ENCODE measurements at regions not wholly inside any gene's neighbourhood (a gene's known extent, or its start where the extent isn't known, plus 50 kb on each side); places are given as distances from the start of the nearest gene placed in this dataset.
"Not testable (repeated sequence)": the region's sequence is repeated elsewhere in the genome, so short reads cannot be mapped to it uniquely, and the experiment has no call there.

DNA sequence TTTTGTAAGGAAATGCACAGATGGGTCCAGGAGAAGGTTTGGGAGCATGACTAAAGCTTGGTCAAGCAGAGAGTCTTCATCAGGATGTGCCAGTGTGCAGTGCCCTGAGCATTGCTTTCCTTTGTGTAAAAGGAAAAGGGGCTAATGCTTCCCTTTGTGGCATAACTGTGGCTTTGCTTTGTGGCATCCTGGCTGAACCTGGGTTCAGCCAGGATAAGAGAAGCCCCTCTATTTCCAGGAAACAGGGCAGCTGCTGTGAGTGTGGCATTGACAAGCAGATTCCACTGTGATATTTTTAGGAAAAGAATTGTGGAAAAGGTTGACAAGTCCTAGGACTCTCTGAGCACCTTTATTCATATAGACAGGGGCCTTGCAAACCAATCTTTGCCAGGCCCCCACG is 193.4 kb upstream of the CXCL12 start:
- 98% methylated on average over 1 of the region's 1 CpG for WGBS
- DNase-seq (ENCODE audit: low read depth in 6 of 9, low spot score in 9 of 9), result no peak
- no peak overlapping the region for H3K27ac ChIP-seq (ENCODE audit: low read depth in 1 of 2, low read length in 1 of 2)
- no peaks in the 10 kb centered on the region for H3K36me3 ChIP-seq (ENCODE audit: control insufficient read depth in 2 of 2, insufficient read depth in 2 of 2, low read length in 1 of 2)
- H3K9me3 ChIP-seq (ENCODE audit: control insufficient read depth in 2 of 2, insufficient read depth in 1 of 2, low read length in 1 of 2), result no peaks in the 10 kb centered on the region
- no peaks in the 10 kb centered on the region for H3K4me1 ChIP-seq (ENCODE audit: control insufficient read depth in 2 of 2, insufficient read depth in 2 of 2, low read length in 2 of 2)
- no peaks in the 10 kb centered on the region for H3K27me3 ChIP-seq (ENCODE audit: control insufficient read depth in 2 of 2, insufficient read depth in 1 of 2, low read length in 1 of 2)
- H3K4me3 ChIP-seq (ENCODE audit: low read length in 2 of 2), result no peak overlapping the region

DNA sequence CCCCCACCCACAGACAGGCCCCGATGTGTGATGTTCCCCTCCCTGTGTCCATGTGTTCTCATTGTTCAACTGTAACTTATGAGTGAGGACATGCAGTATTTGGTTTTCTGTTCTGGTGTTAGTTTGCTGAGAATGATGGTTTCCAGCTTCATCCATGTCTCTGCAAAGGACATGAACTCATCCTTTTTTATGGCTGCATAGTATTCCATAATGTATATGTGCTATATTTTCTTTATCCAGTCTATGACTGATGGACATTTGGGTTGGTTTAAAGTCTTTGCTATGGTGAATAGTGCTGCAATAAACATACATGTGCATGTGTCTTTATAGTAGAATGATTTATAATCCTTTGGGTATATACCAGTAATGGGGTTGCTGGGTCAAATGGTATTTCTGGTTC is 194.1 kb upstream of the CXCL12 start:
- not testable (repeated sequence) for H3K4me1 ChIP-seq (ENCODE audit: control insufficient read depth in 2 of 2, insufficient read depth in 2 of 2, low read length in 2 of 2); H3K36me3 ChIP-seq (ENCODE audit: control insufficient read depth in 2 of 2, insufficient read depth in 2 of 2, low read length in 1 of 2); DNase-seq (ENCODE audit: low read depth in 6 of 9, low spot score in 9 of 9); H3K27me3 ChIP-seq (ENCODE audit: control insufficient read depth in 2 of 2, insufficient read depth in 1 of 2, low read length in 1 of 2); H3K27ac ChIP-seq (ENCODE audit: low read depth in 1 of 2, low read length in 1 of 2); H3K4me3 ChIP-seq (ENCODE audit: low read length in 2 of 2); H3K9me3 ChIP-seq (ENCODE audit: control insufficient read depth in 2 of 2, insufficient read depth in 1 of 2, low read length in 1 of 2)
- WGBS, result 100% methylated on average over 1 of the region's 1 CpG

DNA sequence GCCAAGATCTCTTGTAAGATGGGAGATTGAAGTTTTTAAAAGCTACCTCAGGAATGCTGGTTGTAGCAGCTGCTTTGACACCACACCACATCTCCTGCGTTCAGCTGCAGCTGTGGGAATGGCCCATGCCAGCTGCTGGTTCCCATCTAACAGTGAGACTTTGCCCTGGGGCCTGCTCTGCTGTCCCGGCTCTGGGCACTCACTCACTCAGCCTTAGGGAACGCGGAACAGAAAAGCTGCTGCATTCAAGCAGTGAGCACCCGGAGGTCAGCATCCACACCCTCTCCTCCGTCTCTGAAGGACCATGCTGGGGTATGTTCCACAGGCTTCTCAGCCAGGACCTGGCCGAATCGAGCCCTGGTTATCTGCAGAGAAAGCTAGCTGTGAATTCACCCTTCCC is 197.1 kb upstream of the CXCL12 start:
- no peaks in the 10 kb centered on the region for H3K9me3 ChIP-seq (ENCODE audit: control insufficient read depth in 2 of 2, insufficient read depth in 1 of 2, low read length in 1 of 2)
- DNase-seq (ENCODE audit: low read depth in 6 of 9, low spot score in 9 of 9), result no peak
- no peaks in the 10 kb centered on the region for H3K27me3 ChIP-seq (ENCODE audit: control insufficient read depth in 2 of 2, insufficient read depth in 1 of 2, low read length in 1 of 2)
- no peak overlapping the region for H3K4me3 ChIP-seq (ENCODE audit: low read length in 2 of 2)
- no peak overlapping the region for H3K27ac ChIP-seq (ENCODE audit: low read depth in 1 of 2, low read length in 1 of 2)
- no peaks in the 10 kb centered on the region for H3K4me1 ChIP-seq (ENCODE audit: control insufficient read depth in 2 of 2, insufficient read depth in 2 of 2, low read length in 2 of 2)
- WGBS, result 93% methylated on average over 8 of the region's 8 CpGs
- H3K36me3 ChIP-seq (ENCODE audit: control insufficient read depth in 2 of 2, insufficient read depth in 2 of 2, low read length in 1 of 2), result no peaks in the 10 kb centered on the region

DNA sequence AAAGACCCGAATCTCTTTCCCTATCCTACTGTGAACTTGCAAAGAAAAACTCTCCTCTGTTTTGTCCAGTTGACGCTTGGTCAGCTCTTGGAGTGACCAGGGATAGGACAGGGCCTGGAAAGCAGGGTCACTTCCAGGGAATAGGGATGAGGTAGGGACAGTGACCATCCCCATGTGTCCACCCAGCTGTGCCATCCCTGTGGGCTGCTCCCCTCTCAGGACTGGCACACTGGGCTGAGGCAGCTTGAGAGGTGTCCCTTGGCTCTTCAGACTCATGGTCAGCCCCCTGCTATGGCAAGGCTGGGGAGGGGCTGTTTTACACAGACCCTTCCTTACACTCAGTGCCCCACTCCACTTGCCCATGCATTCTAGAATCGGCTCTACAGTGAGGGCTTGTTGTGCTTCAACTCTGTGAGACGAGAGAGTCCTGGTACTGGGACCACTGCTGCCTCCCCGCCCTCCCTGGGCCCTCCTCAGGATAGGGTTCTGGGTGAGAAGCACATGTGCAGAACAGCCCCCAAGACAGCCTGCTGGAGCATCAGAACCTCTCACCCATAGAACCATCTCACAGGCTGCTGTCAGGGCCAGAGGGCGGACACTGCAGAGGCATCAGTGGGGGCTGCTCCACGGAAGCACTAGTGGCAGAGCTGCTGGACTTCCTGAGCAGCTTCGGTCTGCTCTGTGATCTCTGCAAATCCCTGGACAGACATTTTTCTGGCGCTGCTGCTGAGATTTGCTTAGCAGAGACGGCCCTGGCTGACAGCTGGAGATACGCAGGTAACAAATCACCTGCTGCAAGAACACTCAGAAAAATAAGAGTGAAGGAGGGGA is 202.8 kb upstream of the CXCL12 start:
- Histone ChIP-seq H3K27me3 (ENCODE audit: control insufficient read depth in 2 of 2, insufficient read depth in 1 of 2, low read length in 1 of 2) (no peaks in the 10 kb centered on the region), H3K36me3 (ENCODE audit: control insufficient read depth in 2 of 2, insufficient read depth in 2 of 2, low read length in 1 of 2) (no peaks in the 10 kb centered on the region), H3K27ac (ENCODE audit: low read depth in 1 of 2, low read length in 1 of 2) (no peak overlapping the region), H3K4me1 (ENCODE audit: control insufficient read depth in 2 of 2, insufficient read depth in 2 of 2, low read length in 2 of 2) (no peaks in the 10 kb centered on the region), H3K4me3 (ENCODE audit: low read length in 2 of 2) (no peak overlapping the region), H3K9me3 (ENCODE audit: control insufficient read depth in 2 of 2, insufficient read depth in 1 of 2, low read length in 1 of 2) (no peaks in the 10 kb centered on the region)
- WGBS, result 89% methylated on average over 11 of the region's 11 CpGs
- no peak for DNase-seq (ENCODE audit: low read depth in 6 of 9, low spot score in 9 of 9)

DNA sequence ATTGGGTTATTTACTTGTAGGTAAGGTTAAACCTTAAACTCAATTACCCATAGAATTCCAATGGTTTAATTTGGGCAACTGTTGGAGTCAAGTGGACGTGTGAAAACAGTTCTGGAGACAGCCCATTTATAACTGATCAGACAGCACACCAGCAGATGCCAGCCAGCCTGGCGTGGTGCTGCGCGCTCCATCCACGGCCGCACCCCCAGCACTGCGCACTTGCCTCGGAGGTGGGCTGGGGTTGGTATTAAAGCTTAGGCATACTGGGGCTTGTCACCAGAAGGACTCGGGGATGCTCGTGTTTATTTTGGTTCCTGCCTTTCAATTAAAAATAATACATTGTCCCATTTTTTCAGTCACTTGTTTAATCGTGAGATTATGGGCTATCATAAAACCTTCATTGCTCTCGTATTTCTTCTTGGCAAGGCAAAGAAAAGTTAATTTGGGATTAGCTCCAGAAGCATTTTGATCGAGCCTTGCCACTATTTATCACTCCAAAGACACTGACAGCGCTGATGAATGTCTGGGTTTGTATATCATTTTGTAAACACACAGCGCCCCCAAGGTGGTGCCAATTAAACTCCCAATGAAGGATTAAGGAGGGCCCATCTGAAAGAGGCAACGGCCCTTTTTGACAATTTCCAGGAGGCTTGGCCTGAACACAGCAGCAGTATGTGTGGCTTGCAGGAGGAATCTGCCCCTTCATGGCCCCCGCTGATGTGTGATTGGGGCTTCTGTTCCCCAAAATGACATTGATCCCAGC is 204.5 kb upstream of the CXCL12 start:
- Histone ChIP-seq H3K4me3 (ENCODE audit: low read length in 2 of 2) (no peak overlapping the region), H3K36me3 (ENCODE audit: control insufficient read depth in 2 of 2, insufficient read depth in 2 of 2, low read length in 1 of 2) (no peaks in the 10 kb centered on the region), H3K4me1 (ENCODE audit: control insufficient read depth in 2 of 2, insufficient read depth in 2 of 2, low read length in 2 of 2) (no peaks in the 10 kb centered on the region), H3K27ac (ENCODE audit: low read depth in 1 of 2, low read length in 1 of 2) (no peak overlapping the region), H3K27me3 (ENCODE audit: control insufficient read depth in 2 of 2, insufficient read depth in 1 of 2, low read length in 1 of 2) (no peaks in the 10 kb centered on the region), H3K9me3 (ENCODE audit: control insufficient read depth in 2 of 2, insufficient read depth in 1 of 2, low read length in 1 of 2) (no peaks in the 10 kb centered on the region)
- no peak for DNase-seq (ENCODE audit: low read depth in 6 of 9, low spot score in 9 of 9)
- 88% methylated on average over 17 of the region's 17 CpGs for WGBS

DNA sequence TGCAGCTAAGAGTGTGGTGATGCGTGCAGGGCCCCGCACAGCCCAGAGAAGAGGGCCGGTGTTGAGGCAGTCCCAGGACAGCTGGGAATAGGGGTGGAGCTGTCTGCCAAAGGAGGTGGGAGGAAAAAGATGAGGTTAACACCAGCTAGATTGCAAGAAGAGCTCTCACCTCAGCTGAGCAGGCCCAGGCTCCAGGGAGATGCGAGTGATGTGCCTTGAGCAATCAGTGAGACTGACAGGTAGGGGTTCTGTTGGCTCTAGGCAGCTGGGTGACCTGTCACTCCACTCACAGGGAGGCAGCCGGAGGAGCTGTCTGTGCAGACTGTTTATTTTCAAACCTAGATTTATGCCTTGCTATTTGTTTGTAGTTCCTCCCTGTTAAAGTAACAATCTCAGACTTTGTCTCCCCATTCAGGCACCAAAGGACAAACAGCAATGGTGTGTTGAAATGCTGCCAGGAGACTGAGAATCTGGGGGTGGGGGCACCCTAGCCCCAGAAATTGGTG is 205.1 kb upstream of the CXCL12 start:
- Histone ChIP-seq H3K4me1 (ENCODE audit: control insufficient read depth in 2 of 2, insufficient read depth in 2 of 2, low read length in 2 of 2) (no peaks in the 10 kb centered on the region), H3K27ac (ENCODE audit: low read depth in 1 of 2, low read length in 1 of 2) (no peak overlapping the region), H3K9me3 (ENCODE audit: control insufficient read depth in 2 of 2, insufficient read depth in 1 of 2, low read length in 1 of 2) (no peaks in the 10 kb centered on the region), H3K36me3 (ENCODE audit: control insufficient read depth in 2 of 2, insufficient read depth in 2 of 2, low read length in 1 of 2) (no peaks in the 10 kb centered on the region), H3K4me3 (ENCODE audit: low read length in 2 of 2) (no peak overlapping the region), H3K27me3 (ENCODE audit: control insufficient read depth in 2 of 2, insufficient read depth in 1 of 2, low read length in 1 of 2) (no peaks in the 10 kb centered on the region)
- WGBS, result 84% methylated on average over 5 of the region's 5 CpGs
- no peak for DNase-seq (ENCODE audit: low read depth in 6 of 9, low spot score in 9 of 9)

DNA sequence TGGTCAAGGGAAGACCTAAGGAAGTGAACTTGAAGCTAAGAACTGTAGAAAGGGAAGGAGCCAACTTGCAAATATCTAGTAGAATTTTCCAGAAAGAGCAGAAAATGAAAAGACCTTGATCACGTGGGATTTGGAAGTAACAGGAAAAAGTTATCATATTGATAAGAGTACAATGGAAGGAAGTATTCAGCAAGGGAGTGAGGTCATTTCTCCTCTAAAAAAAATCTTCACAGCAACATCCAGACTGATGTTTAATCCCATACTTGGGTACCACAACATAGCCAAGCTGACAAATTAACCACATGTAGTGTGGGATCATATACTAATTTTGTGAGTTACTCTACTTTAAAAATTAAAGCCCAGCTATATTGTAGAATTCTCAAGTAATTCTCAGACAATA is 207.0 kb upstream of the CXCL12 start:
- WGBS, result 29% methylated on average over 1 of the region's 1 CpG
- no peaks in the 10 kb centered on the region for H3K4me1 ChIP-seq (ENCODE audit: control insufficient read depth in 2 of 2, insufficient read depth in 2 of 2, low read length in 2 of 2)
- no peak for DNase-seq (ENCODE audit: low read depth in 6 of 9, low spot score in 9 of 9)
- H3K9me3 ChIP-seq (ENCODE audit: control insufficient read depth in 2 of 2, insufficient read depth in 1 of 2, low read length in 1 of 2), result no peaks in the 10 kb centered on the region
- no peak overlapping the region for H3K27ac ChIP-seq (ENCODE audit: low read depth in 1 of 2, low read length in 1 of 2)
- no peaks in the 10 kb centered on the region for H3K36me3 ChIP-seq (ENCODE audit: control insufficient read depth in 2 of 2, insufficient read depth in 2 of 2, low read length in 1 of 2)
- H3K4me3 ChIP-seq (ENCODE audit: low read length in 2 of 2), result no peak overlapping the region
- H3K27me3 ChIP-seq (ENCODE audit: control insufficient read depth in 2 of 2, insufficient read depth in 1 of 2, low read length in 1 of 2), result no peaks in the 10 kb centered on the region

DNA sequence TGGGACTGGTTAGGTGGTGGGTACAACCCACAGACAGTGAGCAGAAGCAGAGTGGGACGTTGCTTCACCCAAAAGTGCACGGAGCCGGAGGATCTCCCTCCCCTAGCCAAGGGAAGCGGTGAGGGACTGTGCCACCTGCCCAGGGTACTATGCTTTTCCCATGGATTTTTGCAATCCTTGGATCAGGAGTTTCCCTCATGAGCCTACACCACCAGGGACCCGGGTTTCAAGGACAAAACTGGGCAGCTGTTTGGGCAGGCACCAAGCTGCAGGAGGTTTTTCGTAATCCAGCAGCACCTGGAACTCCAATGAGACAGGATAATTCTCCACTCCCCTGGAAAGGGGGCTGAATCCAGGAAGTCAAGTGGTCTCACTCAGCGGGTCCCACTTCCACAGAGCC is 209.1 kb upstream of the CXCL12 start:
- no peaks in the 10 kb centered on the region for H3K9me3 ChIP-seq (ENCODE audit: control insufficient read depth in 2 of 2, insufficient read depth in 1 of 2, low read length in 1 of 2)
- WGBS, result 88% methylated on average over 7 of the region's 7 CpGs
- H3K36me3 ChIP-seq (ENCODE audit: control insufficient read depth in 2 of 2, insufficient read depth in 2 of 2, low read length in 1 of 2), result no peaks in the 10 kb centered on the region
- H3K27ac ChIP-seq (ENCODE audit: low read depth in 1 of 2, low read length in 1 of 2), result no peak overlapping the region
- H3K4me1 ChIP-seq (ENCODE audit: control insufficient read depth in 2 of 2, insufficient read depth in 2 of 2, low read length in 2 of 2), result no peaks in the 10 kb centered on the region
- DNase-seq (ENCODE audit: low read depth in 6 of 9, low spot score in 9 of 9), result no peak
- H3K27me3 ChIP-seq (ENCODE audit: control insufficient read depth in 2 of 2, insufficient read depth in 1 of 2, low read length in 1 of 2), result no peaks in the 10 kb centered on the region
- H3K4me3 ChIP-seq (ENCODE audit: low read length in 2 of 2), result no peak overlapping the region

DNA sequence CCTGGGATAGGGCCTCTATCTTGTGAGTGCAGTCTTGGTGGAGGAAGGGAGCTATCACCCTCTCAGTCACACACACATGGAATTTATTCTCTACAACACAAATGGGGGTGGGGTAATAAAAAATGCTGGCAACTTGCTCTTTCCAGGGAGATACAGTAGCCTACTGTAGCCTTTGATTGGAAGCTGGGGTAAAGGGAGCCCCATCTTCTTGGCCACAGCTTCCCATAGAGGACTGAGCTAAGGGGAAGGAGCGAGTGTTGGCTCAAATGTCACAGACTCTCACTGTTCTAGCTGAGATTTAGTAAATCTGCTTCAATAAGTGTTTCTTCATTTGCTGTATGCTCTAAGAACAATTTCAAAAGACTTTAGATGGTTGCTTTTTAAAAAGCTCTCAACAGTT is 222.2 kb upstream of the CXCL12 start:
- no peaks in the 10 kb centered on the region for H3K27me3 ChIP-seq (ENCODE audit: control insufficient read depth in 2 of 2, insufficient read depth in 1 of 2, low read length in 1 of 2)
- no peak overlapping the region for H3K27ac ChIP-seq (ENCODE audit: low read depth in 1 of 2, low read length in 1 of 2)
- H3K4me3 ChIP-seq (ENCODE audit: low read length in 2 of 2), result no peak overlapping the region
- no peak for DNase-seq (ENCODE audit: low read depth in 6 of 9, low spot score in 9 of 9)
- no peaks in the 10 kb centered on the region for H3K9me3 ChIP-seq (ENCODE audit: control insufficient read depth in 2 of 2, insufficient read depth in 1 of 2, low read length in 1 of 2)
- H3K36me3 ChIP-seq (ENCODE audit: control insufficient read depth in 2 of 2, insufficient read depth in 2 of 2, low read length in 1 of 2), result no peaks in the 10 kb centered on the region
- WGBS, result 96% methylated on average over 1 of the region's 1 CpG
- no peaks in the 10 kb centered on the region for H3K4me1 ChIP-seq (ENCODE audit: control insufficient read depth in 2 of 2, insufficient read depth in 2 of 2, low read length in 2 of 2)

Data from thymus (tissue), 11 donors.